CD14-positive monocyte (primary cell): ENCODE measurements at regions not wholly inside any gene's neighbourhood (a gene's known extent, or its start where the extent isn't known, plus 50 kb on each side); places are given as distances from the start of the nearest gene placed in this dataset.

Experiments used
- DNase-seq, 3 donors: peaks; one replicate each; pipeline ENCODE4 v3.0.0-alpha.2; 2011 to 2022
- H2AFZ ChIP-seq: 2 replicates; pipeline ENCODE4 v1.6.0; 2012; ENCODE audit warnings: mild to moderate bottlenecking, low read depth, low read length, inconsistent platforms; ENCODE audit not compliant: insufficient read depth, poor library complexity, severe bottlenecking
- H3K27ac ChIP-seq, 2 donors: 1 replicate in 1 of 2; 2 replicates in 1 of 2; pipeline ENCODE4 v1.5.1; 2012 to 2013; ENCODE audit warnings: low read length in 2 of 2, control low read depth in 1 of 2, inconsistent platforms in 1 of 2, low read depth in 1 of 2, mild to moderate bottlenecking in 1 of 2
- H3K27me3 ChIP-seq, 2 donors: one replicate each; pipeline versions ENCODE4 v1.6.0 to v1.6.1; 2011 to 2013; ENCODE audit warnings: low read length in 2 of 2; ENCODE audit not compliant: control insufficient read depth in 2 of 2, insufficient read depth in 2 of 2
- H3K36me3 ChIP-seq, 2 donors: replicated peaks in 1 of 2; 1 replicate in 1 of 2; 2 replicates in 1 of 2; pipeline versions ENCODE4 v1.5.1 to v1.6.1; 2012 to 2013; ENCODE audit warnings: low read length in 2 of 2, control low read depth in 1 of 2, inconsistent platforms in 1 of 2, mild to moderate bottlenecking in 1 of 2; ENCODE audit not compliant: insufficient read depth in 2 of 2, control insufficient read depth in 1 of 2
- H3K4me1 ChIP-seq, 2 donors: 1 replicate in 1 of 2; 2 replicates in 1 of 2; pipeline versions ENCODE4 v1.5.1 to v1.6.1; 2012 to 2013; ENCODE audit warnings: low read length in 2 of 2, control low read depth in 1 of 2, inconsistent platforms in 1 of 2, mild to moderate bottlenecking in 1 of 2, moderate library complexity in 1 of 2; ENCODE audit not compliant: insufficient read depth in 2 of 2, control insufficient read depth in 1 of 2
- H3K4me2 ChIP-seq: replicated peaks from 2 replicates; pipeline ENCODE3; 2012; ENCODE audit warnings: low read length, moderate library complexity, mild to moderate bottlenecking; ENCODE audit not compliant: poor library complexity, severe bottlenecking; ENCODE audit errors: extremely low read depth
- H3K4me3 ChIP-seq, 3 experiments: fragments of 200-600 bp in 1 of 3; sonication (generic) in 1 of 3; replicated peaks in 1 of 3; 1 replicate in 2 of 3; 2 replicates in 1 of 3; pipeline ENCODE4 v1.5.1; 2011 to 2013; ENCODE audit warnings: low read length in 3 of 3, mild to moderate bottlenecking in 3 of 3, control low read depth in 2 of 3, low read depth in 2 of 3, inconsistent platforms in 1 of 3, moderate library complexity in 1 of 3
- H3K79me2 ChIP-seq: 2 replicates; pipeline ENCODE4 v1.6.0; 2012; ENCODE audit warnings: mild to moderate bottlenecking, control low read depth, inconsistent platforms, low read length, moderate library complexity; ENCODE audit not compliant: insufficient read depth
- H3K9ac ChIP-seq: 2 replicates; pipeline ENCODE4 v1.6.0; 2017; ENCODE audit warnings: low read length, mild to moderate bottlenecking; ENCODE audit not compliant: insufficient read depth, poor library complexity, severe bottlenecking
- H3K9me3 ChIP-seq, 2 donors: replicated peaks in 1 of 2; 1 replicate in 1 of 2; 2 replicates in 1 of 2; pipeline versions ENCODE4 v1.5.1 to v1.6.1; 2012 to 2013; ENCODE audit warnings: low read length in 2 of 2, control low read depth in 1 of 2; ENCODE audit not compliant: control insufficient read depth in 1 of 2, insufficient read depth in 1 of 2
- H4K20me1 ChIP-seq: 2 replicates; pipeline ENCODE4 v1.6.0; 2012; ENCODE audit warnings: mild to moderate bottlenecking, low read length, control low read depth, moderate library complexity; ENCODE audit not compliant: insufficient read depth
- H3K27ac Mint-ChIP-seq, 7 donors: one replicate each; pipeline ENCODE4 v1.8.0; 2020; ENCODE audit warnings: mild to moderate bottlenecking in 7 of 7, mixed read lengths in 7 of 7, moderate library complexity in 6 of 7, inconsistent platforms in 2 of 7
- H3K27me3 Mint-ChIP-seq, 3 donors: one replicate each; pipeline ENCODE4 v1.8.0; 2021 to 2022; ENCODE audit warnings: low read depth in 3 of 3, mild to moderate bottlenecking in 3 of 3, mixed read lengths in 3 of 3, moderate library complexity in 3 of 3, inconsistent platforms in 1 of 3
- H3K36me3 Mint-ChIP-seq, 2 donors: one replicate each; pipeline ENCODE4 v1.8.0; 2020; ENCODE audit warnings: mixed read lengths in 2 of 2, inconsistent platforms in 1 of 2, mild to moderate bottlenecking in 1 of 2
- H3K4me1 Mint-ChIP-seq: one replicate; pipeline ENCODE4 v1.8.0; 2020; ENCODE audit warnings: mild to moderate bottlenecking, mixed read lengths
- H3K4me3 Mint-ChIP-seq, 2 donors: one replicate each; pipeline ENCODE4 v1.8.0; 2020; ENCODE audit warnings: mild to moderate bottlenecking in 2 of 2, mixed read lengths in 2 of 2, moderate library complexity in 1 of 2
- H3K9me3 Mint-ChIP-seq, 7 donors: one replicate each; pipeline ENCODE4 v1.8.0; 2020 to 2022; ENCODE audit warnings: mixed read lengths in 7 of 7, mild to moderate bottlenecking in 6 of 7, moderate library complexity in 6 of 7, inconsistent platforms in 2 of 7
- CTCF ChIP-seq: fragments of 200-600 bp; IDR thresholded peaks from one replicate; pipeline ENCODE4 v1.8.0; 2022; ENCODE audit warnings: antibody characterized with exemption, mild to moderate bottlenecking
- WGBS: methylation state at CpG from one replicate; pipeline ENCODE4 v1.1.5; 2013; ENCODE audit warnings: missing lambda C conversion rate; ENCODE audit not compliant: insufficient coverage; 5-methylcytosine and 5-hydroxymethylcytosine counted together
- intact Hi-C, 2 donors: fragments of 100-400 bp; cut with micrococcal nuclease; formaldehyde crosslinking; loops; one replicate each; pipeline versions ENCODE4 v1.15.0 to v1.15.1; 2023

- H3K27ac Mint-ChIP-seq = no peak overlapping the region
- peaks cover 0 to 6% (median 2%) of the 10 kb centered on the region in 7 donors for H3K9me3 Mint-ChIP-seq
- no peak for DNase-seq
- Histone ChIP-seq H3K4me3 (no peak overlapping the region), H3K27ac (no peak overlapping the region), H3K9me3 (peaks cover 0 to 3% of the 10 kb centered on the region in 2 donors), H2AFZ (no peak overlapping the region), H3K9ac (no peak overlapping the region), H3K36me3 (no peaks in the 10 kb centered on the region), H3K27me3 (no peaks in the 10 kb centered on the region), H3K4me2 (no peak overlapping the region), H3K4me1 (peaks cover 0 to 11% of the 10 kb centered on the region in 2 donors), H3K79me2 (no peaks in the 10 kb centered on the region), H4K20me1 (no peaks in the 10 kb centered on the region)
- peaks cover 10% of the 10 kb centered on the region for H3K4me1 Mint-ChIP-seq
- no peaks in the 10 kb centered on the region for H3K36me3 Mint-ChIP-seq
- TF ChIP-seq CTCF = no peak
- intact Hi-C loops = no loop called here
- 100% methylated on average over 3 of the region's 4 CpGs for WGBS
- H3K4me3 Mint-ChIP-seq = no peak overlapping the region
- peaks cover 0 to 2% (median 1%) of the 10 kb centered on the region in 3 donors for H3K27me3 Mint-ChIP-seq
These were observed 250.4 kb downstream of the FZD1 start for GRCh38 chr7:91514591-91514990.

- Histone ChIP-seq H3K9ac (no peak overlapping the region), H3K4me2 (no peak overlapping the region), H3K27me3 (no peaks in the 10 kb centered on the region), H3K4me3 (no peak overlapping the region), H3K27ac (no peak overlapping the region), H4K20me1 (no peaks in the 10 kb centered on the region), H3K9me3 (peaks cover 0 to 5% of the 10 kb centered on the region in 2 donors), H2AFZ (no peak overlapping the region), H3K36me3 (no peaks in the 10 kb centered on the region), H3K4me1 (peaks cover 0 to 21% of the 10 kb centered on the region in 2 donors), H3K79me2 (no peaks in the 10 kb centered on the region)
- intact Hi-C loops = no loop called here
- TF ChIP-seq CTCF = no peak
- peaks cover 22% of the 10 kb centered on the region for H3K4me1 Mint-ChIP-seq
- H3K27ac Mint-ChIP-seq = no peak overlapping the region
- DNase-seq = no peak
- peaks cover 0 to 6% (median 2%) of the 10 kb centered on the region in 7 donors for H3K9me3 Mint-ChIP-seq
- H3K36me3 Mint-ChIP-seq = no peaks in the 10 kb centered on the region
- H3K27me3 Mint-ChIP-seq = peaks cover under 1 to 2% (median 1%) of the 10 kb centered on the region in 3 donors
- H3K4me3 Mint-ChIP-seq = no peak overlapping the region
- WGBS = no CpG with 5 or more reads among the region's 1 CpG
These were observed 251.7 kb downstream of the FZD1 start for GRCh38 chr7:91515961-91516360.
